HG02943 (cell line): ENCODE measurements at regions not wholly inside any gene's neighbourhood (a gene's known extent, or its start where the extent isn't known, plus 50 kb on each side); places are given as distances from the start of the nearest gene placed in this dataset.
A peak's percentile ranks its signal among the peaks of the same experiment; 100 is the strongest.
"Not testable (repeated sequence)": the region's sequence is repeated elsewhere in the genome, so short reads cannot be mapped to it uniquely, and the experiment has no call there.

Source experiments
- ATAC-seq: cut with Tn5 transposase; IDR thresholded peaks from one replicate; pipeline ENCODE4 v1.9.1; 2021; ENCODE audit warnings: mild to moderate bottlenecking, low read depth, moderate library complexity; ENCODE audit not compliant: unreplicated experiment

GRCh38 chr3:153221748-153222162 is 59.7 kb downstream of the RAP2B start:
- peak; percentile 93 for ATAC-seq

- not testable (repeated sequence) for ATAC-seq
Observed at GRCh38 chr3:153226877-153227276, 64.9 kb downstream of the RAP2B start.

DNA sequence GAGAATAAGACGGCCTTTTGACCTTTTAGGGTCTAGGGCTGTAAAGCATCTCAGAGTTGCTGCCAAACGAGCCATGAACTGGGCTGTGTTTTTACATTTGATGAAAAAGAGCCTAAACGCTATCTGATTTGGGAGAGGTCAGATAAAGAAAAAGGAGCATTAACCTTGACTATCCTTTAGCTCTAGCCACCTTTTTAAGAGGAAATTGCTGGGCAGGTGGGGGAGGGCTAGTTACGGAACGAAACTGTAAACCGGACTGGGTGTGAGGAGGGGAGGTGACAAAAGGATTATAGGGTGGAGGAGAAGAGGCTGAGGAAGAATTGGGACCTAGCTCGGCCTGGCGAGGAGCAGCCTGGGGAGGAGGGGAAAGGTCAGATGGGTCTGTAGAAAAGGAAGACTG is 68.4 kb downstream of the RAP2B start:
- not testable (repeated sequence) for ATAC-seq

GRCh38 chr3:153231245-153231644 is 69.2 kb downstream of the RAP2B start:
- not testable (repeated sequence) for ATAC-seq

DNA sequence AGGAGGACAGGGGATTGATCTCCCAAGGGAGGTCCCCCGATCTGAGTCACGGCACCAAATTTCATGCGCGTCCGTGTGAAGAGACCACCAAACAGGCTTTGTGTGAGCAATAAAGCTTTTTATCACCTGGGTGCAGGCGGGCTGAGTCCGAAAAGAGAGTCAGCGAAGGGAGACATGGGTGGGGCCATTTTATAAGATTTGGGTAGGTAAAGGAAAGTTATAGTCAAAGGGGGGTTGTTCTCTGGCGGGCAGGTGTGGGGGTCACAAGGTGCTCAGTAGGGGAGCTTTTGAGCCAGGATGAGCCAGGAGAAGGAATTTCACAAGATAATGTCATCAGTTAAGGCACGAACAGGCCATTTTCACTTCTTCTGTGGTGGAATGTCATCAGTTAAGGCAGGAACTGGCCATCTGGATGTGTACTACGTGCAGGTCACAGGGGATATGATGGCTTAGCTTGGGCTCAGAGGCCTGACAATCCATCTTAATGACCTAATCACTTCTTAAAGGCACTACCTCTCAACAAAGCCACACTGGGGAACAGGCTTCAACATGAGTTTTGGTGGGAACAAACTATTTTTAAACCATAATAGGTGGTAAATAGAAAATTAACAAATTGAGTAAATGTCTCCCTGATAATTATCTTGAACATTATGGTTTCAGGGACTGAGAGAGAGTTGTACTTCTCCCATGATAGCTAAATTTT is 70.2 kb downstream of the RAP2B start:
- not testable (repeated sequence) for ATAC-seq

DNA sequence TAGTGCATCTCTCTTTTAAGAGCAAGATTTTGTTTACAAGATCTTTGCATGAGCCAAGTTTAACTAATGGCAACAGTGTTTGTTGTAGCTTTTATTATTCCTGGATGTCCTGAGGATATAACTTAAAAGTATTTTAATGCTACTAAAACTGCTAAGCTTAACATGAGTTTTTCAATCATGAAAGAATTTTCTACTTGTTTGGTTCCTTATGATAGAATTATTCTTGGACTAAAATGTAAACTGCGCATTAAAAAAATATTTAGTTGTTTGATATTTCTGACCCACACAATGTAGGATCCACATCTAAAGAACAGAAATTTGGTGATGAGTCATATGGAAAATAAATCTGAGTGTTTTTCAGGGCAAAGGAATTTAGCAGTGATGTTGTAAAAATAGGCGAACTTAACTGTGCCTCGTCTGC is 70.8 kb downstream of the RAP2B start:
- no peak for ATAC-seq

- ATAC-seq: no peak
Observed at GRCh38 chr3:153233986-153234385, 72.0 kb downstream of the RAP2B start.

GRCh38 chr3:153242896-153243295 is 80.9 kb downstream of the RAP2B start:
- no peak for ATAC-seq

- no peak for ATAC-seq
Observed at GRCh38 chr3:153244961-153245360, 82.9 kb downstream of the RAP2B start.

GRCh38 chr3:153245661-153246060 is 83.6 kb downstream of the RAP2B start:
- no peak for ATAC-seq

DNA sequence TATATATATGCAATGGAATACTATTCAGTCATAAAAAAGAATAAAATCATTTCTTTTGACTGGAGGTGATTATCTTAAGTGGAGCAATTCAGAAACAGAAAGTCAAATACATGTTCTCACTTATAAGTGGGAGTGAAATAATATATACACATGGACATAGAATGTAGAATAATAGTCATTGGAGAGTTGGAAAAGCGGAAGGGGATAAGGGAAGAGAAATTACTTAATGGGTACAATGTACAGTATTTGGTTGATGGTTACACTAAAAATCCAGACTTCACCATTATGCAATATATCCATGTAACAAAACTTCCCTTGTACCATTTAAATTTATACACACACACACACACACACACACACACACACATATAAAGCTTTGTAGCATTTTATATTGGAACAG is 84.3 kb downstream of the RAP2B start:
- ATAC-seq: no peak

DNA sequence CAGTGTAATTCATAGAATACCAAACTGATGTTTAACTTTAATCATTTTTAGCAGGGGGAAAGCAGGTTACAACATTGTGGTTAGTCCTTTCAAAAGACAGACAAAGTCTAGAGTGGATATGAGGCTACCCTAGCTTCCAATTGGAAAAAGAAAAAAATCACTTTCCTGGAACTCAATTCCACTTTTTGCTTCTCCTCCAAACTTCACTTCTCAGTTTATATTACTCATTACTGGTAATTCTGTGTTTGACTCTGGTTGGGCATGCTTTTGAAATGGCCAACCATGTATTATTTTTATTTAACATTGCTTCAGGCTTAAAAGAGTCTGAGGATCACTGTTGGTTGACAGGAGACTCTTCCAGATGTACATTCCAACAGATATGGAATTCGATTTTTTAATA is 84.8 kb downstream of the RAP2B start:
- no peak for ATAC-seq

- no peak for ATAC-seq
Observed at GRCh38 chr3:153247331-153248330, 85.6 kb downstream of the RAP2B start.

DNA sequence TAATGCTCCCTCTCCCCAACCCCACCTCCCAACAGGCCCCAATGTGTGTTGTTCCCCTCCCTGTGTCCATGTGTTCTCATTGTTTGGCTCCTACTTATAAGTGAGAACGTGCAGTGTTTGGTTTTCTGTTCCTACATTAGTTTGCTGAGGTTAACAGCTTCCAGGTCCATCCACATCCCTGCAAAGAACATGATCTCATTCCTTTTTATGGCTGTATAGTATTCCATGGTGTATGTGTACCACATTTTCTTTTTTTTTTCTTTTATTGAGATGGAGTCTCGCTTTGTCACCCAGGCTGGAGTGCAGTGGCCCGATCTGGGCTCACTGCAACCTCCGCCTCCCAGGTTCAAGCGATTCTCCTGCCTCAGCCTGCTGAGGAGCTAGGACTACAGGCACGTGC is 86.8 kb downstream of the RAP2B start:
- not testable (repeated sequence) for ATAC-seq

DNA sequence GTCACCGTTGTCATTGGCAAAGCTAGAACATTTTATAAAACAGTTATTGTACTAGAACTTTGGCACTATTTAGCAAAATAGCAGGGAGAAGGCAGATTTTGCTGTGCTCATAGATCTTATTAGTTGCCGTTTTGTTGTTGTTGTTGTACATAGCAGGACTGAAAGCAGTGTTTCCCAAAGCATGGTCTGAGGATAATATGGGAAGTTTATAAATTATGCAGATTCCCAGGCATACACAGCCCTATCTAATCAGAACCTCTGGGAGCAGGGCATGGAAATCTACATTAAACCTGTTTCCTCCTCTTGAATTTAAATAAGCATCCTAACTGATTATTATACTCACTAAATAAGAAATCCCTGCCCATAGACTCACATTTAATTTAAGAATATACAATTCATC is 87.9 kb downstream of the RAP2B start:
- no peak for ATAC-seq

GRCh38 chr3:153250446-153250845 is 88.4 kb downstream of the RAP2B start:
- ATAC-seq: no peak

GRCh38 chr3:153252963-153253362 is 90.9 kb downstream of the RAP2B start:
- no peak for ATAC-seq

GRCh38 chr3:153254361-153254760 is 92.3 kb downstream of the RAP2B start:
- no peak for ATAC-seq

- no peak for ATAC-seq
Observed at GRCh38 chr3:153257673-153258351, 95.8 kb downstream of the RAP2B start.

GRCh38 chr3:153259956-153260355 is 97.9 kb downstream of the RAP2B start:
- no peak for ATAC-seq

GRCh38 chr3:153260681-153261080 is 98.7 kb downstream of the RAP2B start:
- no peak for ATAC-seq
